ENCODE measurements at regions not wholly inside any gene's neighbourhood (a gene's known extent, or its start where the extent isn't known, plus 50 kb on each side); places are given as distances from the start of the nearest gene placed in this dataset.

GRCh38 chr4:170269950-170270349, 180.2 kb upstream of the AADAT start:
- H3K4me3 Mint-ChIP-seq: no peak overlapping the region
- H3K4me1 Mint-ChIP-seq: no peaks in the 10 kb centered on the region
- DNase-seq (ENCODE audit: low read depth, low spot score): no peak
- no peaks in the 10 kb centered on the region for H3K27me3 Mint-ChIP-seq (ENCODE audit: low read depth)
- no peaks in the 10 kb centered on the region for H3K36me3 Mint-ChIP-seq (ENCODE audit: low read depth)
- TF ChIP-seq CTCF (conservative IDR thresholded peaks at IDR 0.05): no peak
- H3K9me3 Mint-ChIP-seq: peaks cover 5% of the 10 kb centered on the region
- H3K27ac Mint-ChIP-seq (ENCODE audit: unreplicated experiment): no peak overlapping the region

- H3K27ac Mint-ChIP-seq (ENCODE audit: unreplicated experiment): no peak overlapping the region
- no peaks in the 10 kb centered on the region for H3K27me3 Mint-ChIP-seq (ENCODE audit: low read depth)
- TF ChIP-seq CTCF (conservative IDR thresholded peaks at IDR 0.05): peak; percentile 100
- H3K36me3 Mint-ChIP-seq (ENCODE audit: low read depth): no peaks in the 10 kb centered on the region
- H3K4me1 Mint-ChIP-seq: no peaks in the 10 kb centered on the region
- no peaks in the 10 kb centered on the region for H3K9me3 Mint-ChIP-seq
- peak; percentile 92 for DNase-seq (ENCODE audit: low read depth, low spot score)
- H3K4me3 Mint-ChIP-seq: no peak overlapping the region
These were observed 169.9 kb upstream of the AADAT start for GRCh38 chr4:170259631-170260153.

GRCh38 chr4:170256807-170257206, 167.1 kb upstream of the AADAT start:
- Mint-ChIP-seq H3K27me3 (ENCODE audit: low read depth) (no peaks in the 10 kb centered on the region), H3K4me3 (no peak overlapping the region)

GRCh38 chr4:170248576-170248975, 158.8 kb upstream of the AADAT start:
- H3K4me3 Mint-ChIP-seq: no peak overlapping the region
- H3K36me3 Mint-ChIP-seq (ENCODE audit: low read depth): no peaks in the 10 kb centered on the region

More at GRCh38 chr4:170256807-170257206, 167.1 kb upstream of the AADAT start:
- TF ChIP-seq CTCF (conservative IDR thresholded peaks at IDR 0.05): no peak
- no peaks in the 10 kb centered on the region for H3K4me1 Mint-ChIP-seq
- no peak for DNase-seq (ENCODE audit: low read depth, low spot score)
- no peaks in the 10 kb centered on the region for H3K36me3 Mint-ChIP-seq (ENCODE audit: low read depth)
- no peak overlapping the region for H3K27ac Mint-ChIP-seq (ENCODE audit: unreplicated experiment)
- H3K9me3 Mint-ChIP-seq: no peaks in the 10 kb centered on the region

GRCh38 chr4:170248029-170248428, 158.3 kb upstream of the AADAT start:
- Mint-ChIP-seq H3K4me1 (peaks cover 29% of the 10 kb centered on the region), H3K36me3 (ENCODE audit: low read depth) (no peaks in the 10 kb centered on the region), H3K4me3 (peak overlapping the region; percentile 20), H3K9me3 (peaks cover 4% of the 10 kb centered on the region), H3K27me3 (ENCODE audit: low read depth) (no peaks in the 10 kb centered on the region), H3K27ac (ENCODE audit: unreplicated experiment) (peak overlapping the region; percentile 51)
- TF ChIP-seq CTCF (conservative IDR thresholded peaks at IDR 0.05): no peak
- no peak for DNase-seq (ENCODE audit: low read depth, low spot score)

More at GRCh38 chr4:170248576-170248975, 158.8 kb upstream of the AADAT start:
- Mint-ChIP-seq H3K9me3 (peaks cover 4% of the 10 kb centered on the region), H3K27me3 (ENCODE audit: low read depth) (no peaks in the 10 kb centered on the region), H3K27ac (ENCODE audit: unreplicated experiment) (no peak overlapping the region), H3K4me1 (peaks cover 29% of the 10 kb centered on the region)
- no peak for DNase-seq (ENCODE audit: low read depth, low spot score)
- no peak for TF ChIP-seq CTCF (conservative IDR thresholded peaks at IDR 0.05)
